Progenitor cell of endocrine pancreas (in vitro differentiated cells): ENCODE measurements at regions not wholly inside any gene's neighbourhood (a gene's known extent, or its start where the extent isn't known, plus 50 kb on each side); places are given as distances from the start of the nearest gene placed in this dataset.

Experiments
- DNase-seq: peaks from one replicate; pipeline ENCODE4 v3.0.0; 2021; ENCODE audit warnings: low spot score; ENCODE audit not compliant: unreplicated experiment
- H3K27ac Mint-ChIP-seq: 2 replicates; pipeline ENCODE4 v1.8.0; 2021; ENCODE audit warnings: mild to moderate bottlenecking, moderate library complexity, mixed read lengths
- H3K27me3 Mint-ChIP-seq: 2 replicates; pipeline ENCODE4 v1.8.0; 2021; ENCODE audit warnings: mixed read lengths
- H3K36me3 Mint-ChIP-seq: 2 replicates; pipeline ENCODE4 v1.8.0; 2022; ENCODE audit warnings: mixed read lengths; ENCODE audit not compliant: insufficient read depth
- H3K4me1 Mint-ChIP-seq: 2 replicates; pipeline ENCODE4 v1.8.0; 2021; ENCODE audit warnings: low read depth, mixed read lengths
- H3K4me3 Mint-ChIP-seq: 2 replicates; pipeline ENCODE4 v1.8.0; 2021; ENCODE audit warnings: low read depth, mild to moderate bottlenecking, moderate library complexity, mixed read lengths
- H3K9me3 Mint-ChIP-seq: 2 replicates; pipeline ENCODE4 v1.8.0; 2021; ENCODE audit warnings: low read depth, mixed read lengths
- TF ChIP-seq, protein P1 (sequence below): fragments of 200-600 bp; sonication (generic); IDR thresholded peaks from one replicate; pipeline ENCODE4 v1.5.0; 2021; ENCODE audit warnings: antibody characterized with exemption, mild to moderate bottlenecking; ENCODE audit not compliant: unreplicated experiment

GRCh38 chr9:135016876-135017275 lies 70.6 kb upstream of the OLFM1 start:
- no peak overlapping the region for H3K27ac Mint-ChIP-seq
- H3K4me3 Mint-ChIP-seq = no peak overlapping the region
- peaks cover 35% of the 10 kb centered on the region for H3K27me3 Mint-ChIP-seq
- no peaks in the 10 kb centered on the region for H3K9me3 Mint-ChIP-seq
- H3K4me1 Mint-ChIP-seq = no peaks in the 10 kb centered on the region
- TF ChIP-seq, protein P1, sequence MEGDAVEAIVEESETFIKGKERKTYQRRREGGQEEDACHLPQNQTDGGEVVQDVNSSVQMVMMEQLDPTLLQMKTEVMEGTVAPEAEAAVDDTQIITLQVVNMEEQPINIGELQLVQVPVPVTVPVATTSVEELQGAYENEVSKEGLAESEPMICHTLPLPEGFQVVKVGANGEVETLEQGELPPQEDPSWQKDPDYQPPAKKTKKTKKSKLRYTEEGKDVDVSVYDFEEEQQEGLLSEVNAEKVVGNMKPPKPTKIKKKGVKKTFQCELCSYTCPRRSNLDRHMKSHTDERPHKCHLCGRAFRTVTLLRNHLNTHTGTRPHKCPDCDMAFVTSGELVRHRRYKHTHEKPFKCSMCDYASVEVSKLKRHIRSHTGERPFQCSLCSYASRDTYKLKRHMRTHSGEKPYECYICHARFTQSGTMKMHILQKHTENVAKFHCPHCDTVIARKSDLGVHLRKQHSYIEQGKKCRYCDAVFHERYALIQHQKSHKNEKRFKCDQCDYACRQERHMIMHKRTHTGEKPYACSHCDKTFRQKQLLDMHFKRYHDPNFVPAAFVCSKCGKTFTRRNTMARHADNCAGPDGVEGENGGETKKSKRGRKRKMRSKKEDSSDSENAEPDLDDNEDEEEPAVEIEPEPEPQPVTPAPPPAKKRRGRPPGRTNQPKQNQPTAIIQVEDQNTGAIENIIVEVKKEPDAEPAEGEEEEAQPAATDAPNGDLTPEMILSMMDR = no peak
- DNase-seq = no peak
- H3K36me3 Mint-ChIP-seq = no peaks in the 10 kb centered on the region

- H3K27ac Mint-ChIP-seq = peak overlapping the region; percentile 33
- no peaks in the 10 kb centered on the region for H3K36me3 Mint-ChIP-seq
- H3K27me3 Mint-ChIP-seq = peaks cover 35% of the 10 kb centered on the region
- H3K9me3 Mint-ChIP-seq = no peaks in the 10 kb centered on the region
- TF ChIP-seq, protein P1 = no peak
- no peaks in the 10 kb centered on the region for H3K4me1 Mint-ChIP-seq
- H3K4me3 Mint-ChIP-seq = no peak overlapping the region
- no peak for DNase-seq
Observed at GRCh38 chr9:135017899-135018298, 69.6 kb upstream of the OLFM1 start.

DNA sequence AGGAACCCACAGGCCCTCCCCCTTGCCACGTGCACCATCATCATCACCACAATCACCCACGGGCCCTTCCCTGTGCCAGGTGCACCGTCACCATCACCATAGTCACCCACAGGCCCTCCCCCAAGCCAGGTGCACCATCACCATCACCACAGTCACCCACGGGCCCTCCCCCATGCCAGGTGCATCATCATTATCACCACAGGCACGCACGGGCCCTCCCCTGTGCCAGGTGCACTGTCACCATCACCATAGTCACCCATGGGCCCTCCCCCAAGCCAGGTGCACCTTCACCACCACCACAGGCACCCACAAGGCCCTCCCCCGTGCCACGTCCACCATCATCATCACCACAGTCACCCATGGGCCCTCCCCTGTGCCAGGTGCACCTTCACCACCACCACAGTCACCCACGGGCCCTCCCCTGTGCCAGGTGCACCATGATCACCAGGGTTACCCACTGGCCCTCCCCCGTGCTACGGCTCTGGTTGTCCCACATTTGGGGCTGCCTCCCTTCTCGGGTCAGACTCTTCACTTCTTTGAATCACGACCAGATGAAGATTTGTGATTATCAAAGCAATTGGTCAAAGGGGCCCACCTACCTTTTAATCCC lies 69.1 kb upstream of the OLFM1 start:
- DNase-seq = no peak
- Mint-ChIP-seq H3K36me3 (no peaks in the 10 kb centered on the region), H3K9me3 (no peaks in the 10 kb centered on the region), H3K4me1 (no peaks in the 10 kb centered on the region), H3K4me3 (no peak overlapping the region), H3K27me3 (peaks cover 35% of the 10 kb centered on the region), H3K27ac (no peak overlapping the region)
- TF ChIP-seq, protein P1 = no peak

- no peak for DNase-seq
- Mint-ChIP-seq H3K27ac (no peak overlapping the region), H3K27me3 (peaks cover 34% of the 10 kb centered on the region), H3K36me3 (no peaks in the 10 kb centered on the region), H3K4me3 (no peak overlapping the region), H3K9me3 (no peaks in the 10 kb centered on the region), H3K4me1 (no peaks in the 10 kb centered on the region)
- TF ChIP-seq, protein P1 = no peak
Observed at GRCh38 chr9:135019224-135019623, 68.2 kb upstream of the OLFM1 start.

DNA sequence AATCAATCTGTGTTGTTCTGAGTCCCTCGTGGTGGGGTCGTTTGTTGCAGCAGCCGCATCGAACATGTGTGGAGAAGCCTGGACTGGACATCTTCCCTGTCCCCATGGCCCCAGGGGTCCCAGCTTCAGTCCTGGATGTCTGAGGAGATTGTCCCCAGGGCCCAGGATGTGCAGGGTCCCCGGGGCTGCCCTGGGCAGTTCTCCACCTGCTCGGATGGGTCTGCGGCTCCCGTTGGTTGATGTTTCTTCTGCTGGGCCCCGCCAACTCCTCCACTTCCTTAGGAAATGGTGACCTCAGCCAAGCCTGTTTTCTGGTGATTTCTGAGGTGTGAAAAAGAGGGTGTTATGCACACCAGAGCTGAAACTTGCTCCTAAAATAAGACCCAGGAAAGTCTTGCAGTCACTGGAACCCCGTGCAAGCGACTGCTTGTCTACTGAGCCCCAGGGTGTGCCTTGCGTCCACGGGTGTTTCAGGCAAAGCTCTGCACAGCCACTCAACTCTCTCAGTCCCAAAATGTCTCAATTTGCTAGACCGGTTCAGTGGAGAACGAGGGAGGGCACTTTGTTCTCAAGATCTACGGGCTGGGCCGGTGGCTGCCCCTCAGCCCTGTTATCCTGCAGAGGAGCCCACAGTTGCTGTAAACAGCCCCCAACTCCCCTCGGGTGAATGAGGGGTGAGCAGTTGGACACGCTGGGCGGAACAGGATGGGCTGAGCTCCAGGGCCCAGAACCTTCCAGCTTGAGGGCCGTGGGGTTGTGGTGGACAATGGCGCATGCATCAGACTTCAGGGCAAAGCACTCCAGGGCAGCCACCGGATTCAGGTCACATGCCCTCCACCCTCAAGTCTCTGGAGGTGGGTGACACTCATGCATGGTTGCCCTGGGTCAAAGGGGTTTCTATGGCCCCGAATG lies 66.7 kb upstream of the OLFM1 start:
- Mint-ChIP-seq H3K4me1 (no peaks in the 10 kb centered on the region), H3K27me3 (peaks cover 29% of the 10 kb centered on the region), H3K36me3 (no peaks in the 10 kb centered on the region), H3K27ac (no peak overlapping the region), H3K4me3 (no peak overlapping the region), H3K9me3 (peaks cover 3% of the 10 kb centered on the region)
- no peak for DNase-seq
- TF ChIP-seq, protein P1 = no peak
